ENCODE measurements at regions not wholly inside any gene's neighbourhood (a gene's known extent, or its start where the extent isn't known, plus 50 kb on each side); places are given as distances from the start of the nearest gene placed in this dataset.
"Not testable (repeated sequence)": the region's sequence is repeated elsewhere in the genome, so short reads cannot be mapped to it uniquely, and the experiment has no call there.

- no peak for FAIRE-seq
- H3K9me1 ChIP-seq (ENCODE audit: control insufficient read depth, extremely low read depth, insufficient read depth, low read length) = no peaks in the 10 kb centered on the region
- H3K4me1 ChIP-seq (ENCODE audit: control insufficient read depth, extremely low read depth, insufficient read depth, low read length) = no peaks in the 10 kb centered on the region
- no peak overlapping the region for H2AFZ ChIP-seq (ENCODE audit: control insufficient read depth, low read length)
- no peak overlapping the region for H3K4me3 ChIP-seq (ENCODE audit: control insufficient read depth in 2 of 3, extremely low read depth in 1 of 3, insufficient read depth in 2 of 3, low read depth in 1 of 3, low read length in 3 of 3)
- H3K27ac ChIP-seq (ENCODE audit: control insufficient read depth, insufficient read depth, low read length) = no peak overlapping the region
- no peak overlapping the region for H3K4me2 ChIP-seq (ENCODE audit: control insufficient read depth, extremely low read depth, insufficient read depth, low read depth, low read length)
- no peak for DNase-seq (ENCODE audit: low read depth, low spot score)
- H3K9me3 ChIP-seq (ENCODE audit: control insufficient read depth, low read depth, low read length) = no peaks in the 10 kb centered on the region
- no peak for TF ChIP-seq EZH2 (IDR thresholded peaks at IDR 0.05; ENCODE audit: low read length)
- TF ChIP-seq, protein P1, sequence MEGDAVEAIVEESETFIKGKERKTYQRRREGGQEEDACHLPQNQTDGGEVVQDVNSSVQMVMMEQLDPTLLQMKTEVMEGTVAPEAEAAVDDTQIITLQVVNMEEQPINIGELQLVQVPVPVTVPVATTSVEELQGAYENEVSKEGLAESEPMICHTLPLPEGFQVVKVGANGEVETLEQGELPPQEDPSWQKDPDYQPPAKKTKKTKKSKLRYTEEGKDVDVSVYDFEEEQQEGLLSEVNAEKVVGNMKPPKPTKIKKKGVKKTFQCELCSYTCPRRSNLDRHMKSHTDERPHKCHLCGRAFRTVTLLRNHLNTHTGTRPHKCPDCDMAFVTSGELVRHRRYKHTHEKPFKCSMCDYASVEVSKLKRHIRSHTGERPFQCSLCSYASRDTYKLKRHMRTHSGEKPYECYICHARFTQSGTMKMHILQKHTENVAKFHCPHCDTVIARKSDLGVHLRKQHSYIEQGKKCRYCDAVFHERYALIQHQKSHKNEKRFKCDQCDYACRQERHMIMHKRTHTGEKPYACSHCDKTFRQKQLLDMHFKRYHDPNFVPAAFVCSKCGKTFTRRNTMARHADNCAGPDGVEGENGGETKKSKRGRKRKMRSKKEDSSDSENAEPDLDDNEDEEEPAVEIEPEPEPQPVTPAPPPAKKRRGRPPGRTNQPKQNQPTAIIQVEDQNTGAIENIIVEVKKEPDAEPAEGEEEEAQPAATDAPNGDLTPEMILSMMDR (optimal IDR thresholded peaks at IDR 0.05 in 1 of 3, IDR thresholded peaks at IDR 0.05 in 1 of 3, conservative IDR thresholded peaks at IDR 0.05 in 1 of 3; ENCODE audit: extremely low read depth in 1 of 3, insufficient read depth in 2 of 3, low read length in 3 of 3) = no peak
- dilution Hi-C loops (cut with MboI; ENCODE audit: extremely low pct_ligation_motif_present, low sequenced_read_pairs) = no loop called here
- no peaks in the 10 kb centered on the region for H3K36me3 ChIP-seq (ENCODE audit: control insufficient read depth in 2 of 2, extremely low read depth in 1 of 2, insufficient read depth in 2 of 2, low read length in 2 of 2)
- H3K27me3 ChIP-seq (ENCODE audit: control insufficient read depth, extremely low read depth, insufficient read depth, low read length) = no peaks in the 10 kb centered on the region
- H3K9ac ChIP-seq (ENCODE audit: control insufficient read depth, extremely low read depth, insufficient read depth, low read length) = no peak overlapping the region
- H4K20me1 ChIP-seq (ENCODE audit: control insufficient read depth, extremely low read depth, insufficient read depth, low read length) = no peaks in the 10 kb centered on the region
- H3K79me2 ChIP-seq (ENCODE audit: control insufficient read depth, insufficient read depth, low read length) = no peaks in the 10 kb centered on the region
Observed at GRCh38 chr1:96222701-96223100, 498.9 kb upstream of the PTBP2 start.

DNA sequence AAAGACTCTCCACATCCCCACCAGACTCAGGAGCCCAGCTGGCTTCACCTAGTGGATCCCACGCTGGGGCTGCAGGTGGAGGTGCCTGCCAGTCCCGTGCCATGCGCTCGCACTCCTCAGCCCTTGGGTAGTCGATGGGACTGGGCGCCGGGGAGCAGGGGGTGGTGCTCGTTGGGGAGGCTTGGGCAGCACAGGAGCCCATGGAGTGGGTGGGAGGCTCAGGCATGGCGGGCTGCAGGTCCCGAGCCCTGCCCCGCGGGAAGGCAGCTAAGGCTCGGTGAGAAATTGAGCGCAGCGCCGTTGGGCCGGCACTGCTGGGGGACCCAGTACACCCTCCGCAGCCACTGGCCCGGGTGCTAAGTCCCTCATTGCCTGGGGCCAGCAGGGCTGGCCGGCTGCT, 497.4 kb upstream of the PTBP2 start:
- DNase-seq (ENCODE audit: low read depth, low spot score); H3K27ac ChIP-seq (ENCODE audit: control insufficient read depth, insufficient read depth, low read length); H3K9me3 ChIP-seq (ENCODE audit: control insufficient read depth, low read depth, low read length); H3K27me3 ChIP-seq (ENCODE audit: control insufficient read depth, extremely low read depth, insufficient read depth, low read length); H3K4me1 ChIP-seq (ENCODE audit: control insufficient read depth, extremely low read depth, insufficient read depth, low read length); H3K9ac ChIP-seq (ENCODE audit: control insufficient read depth, extremely low read depth, insufficient read depth, low read length); H3K36me3 ChIP-seq (ENCODE audit: control insufficient read depth in 2 of 2, extremely low read depth in 1 of 2, insufficient read depth in 2 of 2, low read length in 2 of 2); H4K20me1 ChIP-seq (ENCODE audit: control insufficient read depth, extremely low read depth, insufficient read depth, low read length); FAIRE-seq; H3K79me2 ChIP-seq (ENCODE audit: control insufficient read depth, insufficient read depth, low read length); H3K9me1 ChIP-seq (ENCODE audit: control insufficient read depth, extremely low read depth, insufficient read depth, low read length); H3K4me2 ChIP-seq (ENCODE audit: control insufficient read depth, extremely low read depth, insufficient read depth, low read depth, low read length); H2AFZ ChIP-seq (ENCODE audit: control insufficient read depth, low read length); H3K4me3 ChIP-seq (ENCODE audit: control insufficient read depth in 2 of 3, extremely low read depth in 1 of 3, insufficient read depth in 2 of 3, low read depth in 1 of 3, low read length in 3 of 3); dilution Hi-C loops (cut with MboI; ENCODE audit: extremely low pct_ligation_motif_present, low sequenced_read_pairs): not testable (repeated sequence)

GRCh38 chr1:96233422-96233821, 488.2 kb upstream of the PTBP2 start:
- Histone ChIP-seq H3K9ac (ENCODE audit: control insufficient read depth, extremely low read depth, insufficient read depth, low read length) (no peak overlapping the region), H3K4me3 (ENCODE audit: control insufficient read depth in 2 of 3, extremely low read depth in 1 of 3, insufficient read depth in 2 of 3, low read depth in 1 of 3, low read length in 3 of 3) (no peak overlapping the region), H3K9me3 (ENCODE audit: control insufficient read depth, low read depth, low read length) (no peaks in the 10 kb centered on the region), H4K20me1 (ENCODE audit: control insufficient read depth, extremely low read depth, insufficient read depth, low read length) (no peaks in the 10 kb centered on the region), H3K9me1 (ENCODE audit: control insufficient read depth, extremely low read depth, insufficient read depth, low read length) (no peaks in the 10 kb centered on the region), H3K4me1 (ENCODE audit: control insufficient read depth, extremely low read depth, insufficient read depth, low read length) (no peaks in the 10 kb centered on the region), H3K79me2 (ENCODE audit: control insufficient read depth, insufficient read depth, low read length) (no peaks in the 10 kb centered on the region), H3K4me2 (ENCODE audit: control insufficient read depth, extremely low read depth, insufficient read depth, low read depth, low read length) (no peak overlapping the region), H3K27ac (ENCODE audit: control insufficient read depth, insufficient read depth, low read length) (no peak overlapping the region), H2AFZ (ENCODE audit: control insufficient read depth, low read length) (no peak overlapping the region), H3K27me3 (ENCODE audit: control insufficient read depth, extremely low read depth, insufficient read depth, low read length) (no peaks in the 10 kb centered on the region), H3K36me3 (ENCODE audit: control insufficient read depth in 2 of 2, extremely low read depth in 1 of 2, insufficient read depth in 2 of 2, low read length in 2 of 2) (no peaks in the 10 kb centered on the region)
- FAIRE-seq = no peak
- dilution Hi-C loops (cut with MboI; ENCODE audit: extremely low pct_ligation_motif_present, low sequenced_read_pairs) = no loop called here
- DNase-seq (ENCODE audit: low read depth, low spot score) = no peak
- TF ChIP-seq, protein P1 (optimal IDR thresholded peaks at IDR 0.05 in 1 of 3, IDR thresholded peaks at IDR 0.05 in 1 of 3, conservative IDR thresholded peaks at IDR 0.05 in 1 of 3; ENCODE audit: extremely low read depth in 1 of 3, insufficient read depth in 2 of 3, low read length in 3 of 3) = no peak
- TF ChIP-seq EZH2 (IDR thresholded peaks at IDR 0.05; ENCODE audit: low read length) = no peak

Data from keratinocyte (primary cell).